ENCODE measurements at regions not wholly inside any gene's neighbourhood (a gene's known extent, or its start where the extent isn't known, plus 50 kb on each side); places are given as distances from the start of the nearest gene placed in this dataset.

GRCh38 chr2:136651456-136652010, 113.8 kb upstream of the THSD7B start:
- no peak for TF ChIP-seq CTCF (IDR thresholded peaks at IDR 0.05; ENCODE audit: unreplicated experiment)
- no peaks in the 10 kb centered on the region for H3K4me1 Mint-ChIP-seq
- no peaks in the 10 kb centered on the region for H3K36me3 Mint-ChIP-seq
- DNase-seq (ENCODE audit: low spot score in 2 of 2, unreplicated experiment in 2 of 2), result no peak
- H3K27me3 Mint-ChIP-seq (ENCODE audit: low read depth), result peaks cover 25% of the 10 kb centered on the region
- H3K9me3 Mint-ChIP-seq, result no peaks in the 10 kb centered on the region
- H3K27ac Mint-ChIP-seq, result no peak overlapping the region
- H3K4me3 Mint-ChIP-seq, result no peak overlapping the region

GRCh38 chr2:136647039-136647438, 118.3 kb upstream of the THSD7B start:
- Mint-ChIP-seq H3K27ac (no peak overlapping the region), H3K4me1 (no peaks in the 10 kb centered on the region), H3K9me3 (no peaks in the 10 kb centered on the region), H3K27me3 (ENCODE audit: low read depth) (peaks cover 30% of the 10 kb centered on the region), H3K4me3 (no peak overlapping the region), H3K36me3 (no peaks in the 10 kb centered on the region)
- no peak for DNase-seq (ENCODE audit: low spot score in 2 of 2, unreplicated experiment in 2 of 2)
- TF ChIP-seq CTCF (IDR thresholded peaks at IDR 0.05; ENCODE audit: unreplicated experiment), result no peak

GRCh38 chr2:136645236-136645828, 120.0 kb upstream of the THSD7B start:
- H3K36me3 Mint-ChIP-seq, result no peaks in the 10 kb centered on the region
- H3K27me3 Mint-ChIP-seq (ENCODE audit: low read depth), result peaks cover 19% of the 10 kb centered on the region
- DNase-seq (ENCODE audit: low spot score in 2 of 2, unreplicated experiment in 2 of 2), result no peak
- no peak for TF ChIP-seq CTCF (IDR thresholded peaks at IDR 0.05; ENCODE audit: unreplicated experiment)
- H3K4me1 Mint-ChIP-seq, result no peaks in the 10 kb centered on the region
- no peak overlapping the region for H3K27ac Mint-ChIP-seq
- H3K4me3 Mint-ChIP-seq, result no peak overlapping the region
- H3K9me3 Mint-ChIP-seq, result no peaks in the 10 kb centered on the region

GRCh38 chr2:136639651-136640050, 125.7 kb upstream of the THSD7B start:
- no peaks in the 10 kb centered on the region for H3K4me1 Mint-ChIP-seq
- no peak overlapping the region for H3K4me3 Mint-ChIP-seq
- no peaks in the 10 kb centered on the region for H3K9me3 Mint-ChIP-seq
- H3K36me3 Mint-ChIP-seq, result no peaks in the 10 kb centered on the region
- H3K27ac Mint-ChIP-seq, result no peak overlapping the region
- TF ChIP-seq CTCF (IDR thresholded peaks at IDR 0.05; ENCODE audit: unreplicated experiment), result no peak
- DNase-seq (ENCODE audit: low spot score in 2 of 2, unreplicated experiment in 2 of 2), result no peak
- H3K27me3 Mint-ChIP-seq (ENCODE audit: low read depth), result peaks cover 3% of the 10 kb centered on the region

- Mint-ChIP-seq H3K27ac (no peak overlapping the region), H3K9me3 (no peaks in the 10 kb centered on the region), H3K4me1 (no peaks in the 10 kb centered on the region), H3K27me3 (ENCODE audit: low read depth) (no peaks in the 10 kb centered on the region), H3K4me3 (no peak overlapping the region), H3K36me3 (no peaks in the 10 kb centered on the region)
- TF ChIP-seq CTCF (IDR thresholded peaks at IDR 0.05; ENCODE audit: unreplicated experiment), result no peak
- no peak for DNase-seq (ENCODE audit: low spot score in 2 of 2, unreplicated experiment in 2 of 2)
These were observed 127.2 kb upstream of the THSD7B start for GRCh38 chr2:136638193-136638592.

Data from mesothelial cell of epicardium (in vitro differentiated cells).